ENCODE measurements at regions not wholly inside any gene's neighbourhood (a gene's known extent, or its start where the extent isn't known, plus 50 kb on each side); places are given as distances from the start of the nearest gene placed in this dataset.

DNA sequence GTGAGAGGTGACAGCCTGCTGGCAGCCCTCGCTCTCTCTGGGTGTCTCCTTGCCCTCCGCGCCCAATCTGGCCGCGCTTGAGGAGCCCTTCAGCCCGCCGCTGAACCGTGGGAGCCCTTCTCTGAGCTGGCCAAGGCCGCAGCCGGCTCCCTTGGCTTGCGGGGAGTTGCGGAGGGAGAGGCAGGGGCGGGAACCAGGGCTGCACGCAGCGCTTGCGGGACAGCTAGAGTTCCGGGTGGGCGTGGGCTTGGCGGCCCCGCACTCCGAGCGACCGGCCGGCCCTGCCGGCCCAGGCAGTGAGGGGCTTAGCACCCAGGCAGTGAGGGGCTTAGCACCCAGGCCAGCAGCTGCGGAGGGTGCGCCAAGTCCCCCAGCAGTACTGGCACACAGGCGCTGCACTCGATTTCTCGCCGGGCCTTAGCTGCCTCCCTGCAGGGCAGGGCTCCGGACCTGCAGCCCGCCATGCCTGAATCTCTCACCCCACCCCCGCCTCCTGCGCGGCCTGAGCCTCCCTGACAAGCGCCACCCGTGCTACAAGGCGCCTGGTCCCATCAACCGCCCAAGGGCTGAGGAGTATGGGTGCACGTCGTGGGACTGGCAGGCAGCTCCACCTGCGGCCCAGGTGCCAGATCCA lies 1526.1 kb downstream of the FAM181B start:
- TF ChIP-seq POLR2A (IDR thresholded peaks at IDR 0.05; ENCODE audit: low read depth, low read length) (no peak), POLR2AphosphoS5 (IDR thresholded peaks at IDR 0.05; ENCODE audit: low read depth, low read length) (no peak)

Data from GM12892 (cell line).